Gastrocnemius medialis (tissue), 4 donors: ENCODE measurements at regions not wholly inside any gene's neighbourhood (a gene's known extent, or its start where the extent isn't known, plus 50 kb on each side); places are given as distances from the start of the nearest gene placed in this dataset.

ENCODE experiments used
- ATAC-seq, 2 donors: fragments of 150-250 bp; one replicate each; pipeline ENCODE4 v1.9.1; 2016
- DNase-seq, 2 donors: peaks; one replicate each; pipeline ENCODE4 v3.0.0-alpha.2; 2019
- H3K27ac ChIP-seq, 4 donors: fragments of 200-600 bp; sonication (generic); 1 replicate in 1 of 4; 2 replicates in 3 of 4; pipeline ENCODE4 v1.5.1; 2016 to 2018; ENCODE audit warnings: mild to moderate bottlenecking in 2 of 4, moderate library complexity in 1 of 4
- H3K27me3 ChIP-seq, 3 donors: fragments of 200-600 bp; sonication (generic) in 2 of 3; 1 replicate in 1 of 3; 2 replicates in 2 of 3; pipeline versions ENCODE4 v1.5.1 to v1.6.0; 2016 to 2019; ENCODE audit warnings: mild to moderate bottlenecking in 1 of 3, moderate library complexity in 1 of 3
- H3K36me3 ChIP-seq, 2 donors: fragments of 200-600 bp; sonication (generic) in 1 of 2; one replicate each; pipeline ENCODE4 v1.5.1; 2017 to 2018
- H3K4me1 ChIP-seq, 2 donors: fragments of 200-600 bp; sonication (generic) in 1 of 2; one replicate each; pipeline ENCODE4 v1.5.1; 2016 to 2017; ENCODE audit warnings: mild to moderate bottlenecking in 2 of 2
- H3K4me3 ChIP-seq, 4 donors: fragments of 200-600 bp; sonication (generic) in 3 of 4; 1 replicate in 1 of 4; 2 replicates in 3 of 4; pipeline ENCODE4 v1.5.1; 2016 to 2019; ENCODE audit warnings: mild to moderate bottlenecking in 2 of 4
- H3K9me3 ChIP-seq, 3 donors: fragments of 200-600 bp; sonication (generic) in 2 of 3; 1 replicate in 1 of 3; 2 replicates in 2 of 3; pipeline ENCODE4 v1.5.1; 2016 to 2019
- CTCF ChIP-seq, 5 experiments: fragments of 450-650 bp in 3 of 5; fragments of 200-600 bp in 2 of 5; sonication (generic) in 2 of 5; IDR thresholded peaks in 4 of 5; conservative IDR thresholded peaks in 1 of 5; 1 replicate in 4 of 5; 2 replicates in 1 of 5; pipeline ENCODE4 v1.5.1; 2016 to 2019; ENCODE audit warnings: antibody characterized with exemption in 5 of 5, mild to moderate bottlenecking in 3 of 5, moderate library complexity in 3 of 5
- POLR2A ChIP-seq, 2 donors: fragments of 450-650 bp; IDR thresholded peaks; one replicate each; pipeline ENCODE4 v1.6.1; 2017; ENCODE audit warnings: antibody characterized with exemption in 2 of 2, mild to moderate bottlenecking in 2 of 2, moderate library complexity in 2 of 2
- in situ Hi-C, 4 donors: fragments of 200-750 bp; cut with MboI; loops; one replicate each; pipeline versions ENCODE4 v1.15.0 to v1.8.0; 2017; ENCODE audit warnings: low sequenced_read_pairs in 4 of 4
- intact Hi-C: fragments of 100-400 bp; cut with DNase I; formaldehyde crosslinking; loops from one replicate; pipeline ENCODE4 v1.15.1; 2023; ENCODE audit warnings: low total_unique reads

GRCh38 chr7:51680594-51681399 lies 364.2 kb upstream of the COBL start:
- no peak for TF ChIP-seq POLR2A (IDR thresholded peaks at IDR 0.05)
- no peak for TF ChIP-seq CTCF (IDR thresholded peaks at IDR 0.05 in 4 of 5, conservative IDR thresholded peaks at IDR 0.05 in 1 of 5)
- Histone ChIP-seq H3K27me3 (no peaks in the 10 kb centered on the region), H3K27ac (no peak overlapping the region), H3K36me3 (no peaks in the 10 kb centered on the region), H3K4me3 (no peak overlapping the region), H3K9me3 (no peaks in the 10 kb centered on the region), H3K4me1 (no peaks in the 10 kb centered on the region)
- ATAC-seq, result no peak
- no peak for DNase-seq
- in situ Hi-C loops (no loop called here), intact Hi-C loops (no loop called here)

GRCh38 chr7:51679358-51679757 lies 362.7 kb upstream of the COBL start:
- intact Hi-C loops, result no loop called here
- TF ChIP-seq POLR2A (IDR thresholded peaks at IDR 0.05), result no peak
- no peak for TF ChIP-seq CTCF (IDR thresholded peaks at IDR 0.05 in 4 of 5, conservative IDR thresholded peaks at IDR 0.05 in 1 of 5)
- DNase-seq (no peak), ATAC-seq (no peak)
- Histone ChIP-seq H3K27me3 (no peaks in the 10 kb centered on the region), H3K36me3 (no peaks in the 10 kb centered on the region), H3K4me3 (no peak overlapping the region), H3K9me3 (no peaks in the 10 kb centered on the region), H3K27ac (no peak overlapping the region), H3K4me1 (no peaks in the 10 kb centered on the region)
- in situ Hi-C loops, result no loop called here

GRCh38 chr7:51666751-51667150 lies 350.1 kb upstream of the COBL start:
- intact Hi-C loops, result no loop called here
- in situ Hi-C loops, result no loop called here

GRCh38 chr7:51666266-51666665 lies 349.7 kb upstream of the COBL start:
- ATAC-seq (no peak), DNase-seq (no peak)
- in situ Hi-C loops, result no loop called here
- TF ChIP-seq POLR2A (IDR thresholded peaks at IDR 0.05), result no peak
- no peak for TF ChIP-seq CTCF (IDR thresholded peaks at IDR 0.05 in 4 of 5, conservative IDR thresholded peaks at IDR 0.05 in 1 of 5)
- H3K36me3 ChIP-seq, result no peaks in the 10 kb centered on the region
- no peak overlapping the region for H3K4me3 ChIP-seq
- no peak overlapping the region for H3K27ac ChIP-seq
- intact Hi-C loops, result no loop called here
- no peaks in the 10 kb centered on the region for H3K4me1 ChIP-seq
- no peaks in the 10 kb centered on the region for H3K27me3 ChIP-seq
- no peaks in the 10 kb centered on the region for H3K9me3 ChIP-seq

More at GRCh38 chr7:51666751-51667150, 350.1 kb upstream of the COBL start:
- Histone ChIP-seq H3K27me3 (no peaks in the 10 kb centered on the region), H3K4me3 (no peak overlapping the region), H3K4me1 (no peaks in the 10 kb centered on the region), H3K36me3 (no peaks in the 10 kb centered on the region), H3K9me3 (no peaks in the 10 kb centered on the region), H3K27ac (no peak overlapping the region)
- no peak for TF ChIP-seq POLR2A (IDR thresholded peaks at IDR 0.05)
- no peak for TF ChIP-seq CTCF (IDR thresholded peaks at IDR 0.05 in 4 of 5, conservative IDR thresholded peaks at IDR 0.05 in 1 of 5)
- no peak for DNase-seq
- no peak for ATAC-seq
